Fibroblast of villous mesenchyme (primary cell): ENCODE measurements at regions not wholly inside any gene's neighbourhood (a gene's known extent, or its start where the extent isn't known, plus 50 kb on each side); places are given as distances from the start of the nearest gene placed in this dataset.
"Not testable (repeated sequence)": the region's sequence is repeated elsewhere in the genome, so short reads cannot be mapped to it uniquely, and the experiment has no call there.

Source experiments
- DNase-seq: peaks from one replicate; pipeline ENCODE4 v3.0.0-alpha.2; 2010; ENCODE audit warnings: low read depth
- H3K4me3 ChIP-seq: 2 replicates; pipeline ENCODE4 v1.5.1; 2011; ENCODE audit warnings: low read depth, mild to moderate bottlenecking, low read length
- CTCF ChIP-seq: IDR thresholded peaks from 2 replicates; pipeline ENCODE4 v1.5.1; 2012; ENCODE audit warnings: low read depth, mild to moderate bottlenecking, low read length; ENCODE audit not compliant: insufficient read depth

- no peak for DNase-seq
- TF ChIP-seq CTCF: no peak
- no peak overlapping the region for H3K4me3 ChIP-seq
Observed at GRCh38 chr1:101121975-101122374, 96.4 kb upstream of the DPH5 start.

GRCh38 chr1:101121504-101121903, 95.9 kb upstream of the DPH5 start:
- DNase-seq: no peak
- no peak for TF ChIP-seq CTCF
- no peak overlapping the region for H3K4me3 ChIP-seq

- no peak overlapping the region for H3K4me3 ChIP-seq
- no peak for TF ChIP-seq CTCF
- no peak for DNase-seq
Observed at GRCh38 chr1:101120868-101121267, 95.3 kb upstream of the DPH5 start.

- no peak for DNase-seq
- no peak for TF ChIP-seq CTCF
- H3K4me3 ChIP-seq: no peak overlapping the region
Observed at GRCh38 chr1:101119289-101119688, 93.7 kb upstream of the DPH5 start.

GRCh38 chr1:101116006-101116405, 90.4 kb upstream of the DPH5 start:
- DNase-seq: no peak
- H3K4me3 ChIP-seq: no peak overlapping the region
- TF ChIP-seq CTCF: no peak

- no peak overlapping the region for H3K4me3 ChIP-seq
- no peak for DNase-seq
- no peak for TF ChIP-seq CTCF
Observed at GRCh38 chr1:101115112-101115511, 89.5 kb upstream of the DPH5 start.

GRCh38 chr1:101114128-101114527, 88.5 kb upstream of the DPH5 start:
- H3K4me3 ChIP-seq, DNase-seq: not testable (repeated sequence)
